GM18951 (cell line): ENCODE measurements at regions not wholly inside any gene's neighbourhood (a gene's known extent, or its start where the extent isn't known, plus 50 kb on each side); places are given as distances from the start of the nearest gene placed in this dataset.

Experiments used
- POLR2A ChIP-seq: IDR thresholded peaks from 4 replicates; pipeline ENCODE4 v1.6.1; 2011; ENCODE audit warnings: mild to moderate bottlenecking; ENCODE audit not compliant: insufficient read length, insufficient read depth; ENCODE audit errors: extremely low read depth
- in situ Hi-C: fragments of 300-500 bp; cut with MboI; formaldehyde crosslinking; loops from one replicate; pipeline ENCODE4 v1.12.0; 2022; ENCODE audit warnings: low sequenced_read_pairs, mixed read lengths, inconsistent platforms; ENCODE audit not compliant: unreplicated experiment

GRCh38 chr17:77054936-77055335 is 85.8 kb upstream of the SEC14L1 start:
- TF ChIP-seq POLR2A, result no peak
- in situ Hi-C loops, result no loop called here

- no peak for TF ChIP-seq POLR2A
- in situ Hi-C loops, result no loop called here
Observed at GRCh38 chr17:77055453-77055852, 85.3 kb upstream of the SEC14L1 start.

GRCh38 chr17:77058016-77058415 is 82.8 kb upstream of the SEC14L1 start:
- no peak for TF ChIP-seq POLR2A
- in situ Hi-C loops, result no loop called here

GRCh38 chr17:77061669-77062068 is 79.1 kb upstream of the SEC14L1 start:
- in situ Hi-C loops, result loop anchor here (10.0 kb wide), 1 partner anchor 197 kb away; the partner anchor contains the start of gene MGAT5B

GRCh38 chr17:77064598-77064997 is 76.2 kb upstream of the SEC14L1 start:
- in situ Hi-C loops, result loop anchor here (10.0 kb wide), 1 partner anchor 200 kb away; the partner anchor contains the start of gene MGAT5B
- no peak for TF ChIP-seq POLR2A

More at GRCh38 chr17:77061669-77062068, 79.1 kb upstream of the SEC14L1 start:
- no peak for TF ChIP-seq POLR2A

- no peak for TF ChIP-seq POLR2A
- in situ Hi-C loops, result loop anchor here (10.0 kb wide), 1 partner anchor 201 kb away; the partner anchor contains the start of gene MGAT5B
Observed at GRCh38 chr17:77066165-77066564, 74.6 kb upstream of the SEC14L1 start.

GRCh38 chr17:77066726-77067409 is 73.9 kb upstream of the SEC14L1 start:
- in situ Hi-C loops, result loop anchor here (10.0 kb wide), 1 partner anchor 202 kb away; the partner anchor contains the start of gene MGAT5B

- no peak for TF ChIP-seq POLR2A
- in situ Hi-C loops, result loop anchor here (10.0 kb wide), 1 partner anchor 204 kb away; the partner anchor contains the start of gene MGAT5B
Observed at GRCh38 chr17:77068915-77069314, 71.9 kb upstream of the SEC14L1 start.

GRCh38 chr17:77070888-77071279 is 69.9 kb upstream of the SEC14L1 start:
- no peak for TF ChIP-seq POLR2A
- in situ Hi-C loops, result no loop called here

GRCh38 chr17:77071925-77072490 is 68.8 kb upstream of the SEC14L1 start:
- in situ Hi-C loops, result no loop called here
- TF ChIP-seq POLR2A, result no peak

- TF ChIP-seq POLR2A, result no peak
- in situ Hi-C loops, result no loop called here
Observed at GRCh38 chr17:77072670-77073069, 68.1 kb upstream of the SEC14L1 start.

GRCh38 chr17:77074681-77075080 is 66.1 kb upstream of the SEC14L1 start:
- in situ Hi-C loops, result no loop called here
- TF ChIP-seq POLR2A, result no peak

- in situ Hi-C loops, result no loop called here
- TF ChIP-seq POLR2A, result no peak
Observed at GRCh38 chr17:77076124-77076830, 64.5 kb upstream of the SEC14L1 start.
